Fibroblast of skin of scalp (primary cell): ENCODE measurements at regions not wholly inside any gene's neighbourhood (a gene's known extent, or its start where the extent isn't known, plus 50 kb on each side); places are given as distances from the start of the nearest gene placed in this dataset.

Experiments used
- DNase-seq: peaks from one replicate; pipeline ENCODE4 v3.0.0-alpha.2; 2013

DNA sequence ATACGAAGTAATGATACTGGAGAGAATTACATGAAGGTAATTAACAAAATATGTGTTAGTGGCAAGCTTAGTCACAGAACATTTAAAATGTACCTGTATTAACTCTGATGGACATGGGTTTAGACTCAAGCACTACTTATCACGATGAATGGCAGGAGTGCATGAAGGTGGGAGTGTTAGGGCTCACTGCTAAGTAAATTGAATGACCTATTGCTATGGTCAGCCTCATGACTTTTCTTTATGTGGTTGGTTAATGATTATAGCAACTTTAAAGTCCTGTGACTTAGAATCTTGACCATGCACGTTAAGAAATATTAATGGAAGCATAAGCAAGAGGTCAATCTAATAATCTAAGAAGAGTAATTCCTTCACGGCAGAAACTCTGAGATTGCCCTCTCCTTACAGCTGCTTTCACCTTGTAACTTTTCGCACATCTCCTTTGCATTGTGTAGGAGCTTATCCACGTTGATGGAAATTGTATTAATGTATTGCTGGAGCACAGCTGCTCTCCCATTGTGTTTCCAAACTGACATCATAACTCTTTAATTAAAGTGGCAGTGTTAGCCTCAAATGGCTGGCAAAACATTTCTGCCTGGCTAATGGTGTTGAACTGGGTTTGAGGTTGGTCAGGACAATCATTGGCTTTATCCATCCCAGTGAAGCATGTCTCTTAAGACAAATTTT, 114.5 kb downstream of the RXFP2 start:
- DNase-seq: no peak

DNA sequence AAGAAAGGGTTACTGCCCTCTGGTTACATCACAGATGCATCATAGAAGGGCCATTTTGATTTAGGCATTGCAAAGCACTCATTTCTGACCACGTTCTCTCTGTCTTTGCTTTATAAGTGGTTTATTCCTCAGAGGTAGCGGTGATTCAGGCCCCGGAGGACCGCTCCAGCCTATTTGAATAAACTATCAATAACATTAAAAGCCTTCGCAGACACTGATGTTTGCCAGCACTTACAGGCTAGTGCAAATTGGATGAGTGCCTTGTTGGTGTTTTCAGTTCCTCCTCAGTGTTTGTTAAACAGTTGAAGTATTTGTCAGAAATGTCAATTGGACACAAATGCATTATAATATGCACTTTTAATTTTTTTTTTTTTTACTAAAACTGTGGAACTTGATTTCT, 120.2 kb downstream of the RXFP2 start:
- DNase-seq: no peak

DNA sequence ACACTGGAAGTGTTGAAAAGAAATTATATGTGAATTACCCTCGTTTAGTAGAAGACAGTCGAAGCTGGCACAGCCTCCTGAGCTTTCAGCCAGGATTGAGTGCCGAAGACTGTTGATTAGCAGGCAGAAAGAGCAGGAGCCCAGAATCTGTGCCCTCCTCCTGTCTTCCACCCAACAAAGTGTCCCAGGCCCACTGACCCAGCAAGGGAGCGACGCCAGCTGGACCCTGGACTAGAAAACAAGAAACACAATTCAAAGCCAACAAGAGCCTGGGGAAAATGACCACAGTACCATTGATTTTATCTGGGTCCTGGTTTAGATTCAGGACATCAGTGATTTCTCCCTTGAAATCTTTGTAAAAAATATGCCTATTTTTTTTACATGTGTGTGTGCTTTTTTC, 120.7 kb downstream of the RXFP2 start:
- no peak for DNase-seq

DNA sequence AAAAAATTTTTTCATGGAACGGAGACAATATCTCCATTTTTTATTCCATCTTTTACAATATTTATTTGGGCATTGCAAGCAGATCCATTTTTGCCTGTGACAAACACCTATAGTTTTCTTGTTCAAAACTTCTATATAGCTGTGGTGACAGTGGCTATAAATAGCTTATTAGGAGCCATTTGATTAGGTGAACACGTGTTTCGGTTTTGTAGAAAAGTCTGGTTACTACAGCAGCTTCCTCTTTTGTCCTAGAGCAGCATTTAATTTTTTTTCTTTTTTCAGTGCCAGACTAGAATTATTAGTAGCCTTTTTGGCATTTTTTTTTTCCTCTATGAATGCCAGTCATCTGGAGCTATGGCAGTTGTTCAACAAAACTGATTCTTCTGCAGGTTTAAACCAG, 123.5 kb downstream of the RXFP2 start:
- no peak for DNase-seq

DNA sequence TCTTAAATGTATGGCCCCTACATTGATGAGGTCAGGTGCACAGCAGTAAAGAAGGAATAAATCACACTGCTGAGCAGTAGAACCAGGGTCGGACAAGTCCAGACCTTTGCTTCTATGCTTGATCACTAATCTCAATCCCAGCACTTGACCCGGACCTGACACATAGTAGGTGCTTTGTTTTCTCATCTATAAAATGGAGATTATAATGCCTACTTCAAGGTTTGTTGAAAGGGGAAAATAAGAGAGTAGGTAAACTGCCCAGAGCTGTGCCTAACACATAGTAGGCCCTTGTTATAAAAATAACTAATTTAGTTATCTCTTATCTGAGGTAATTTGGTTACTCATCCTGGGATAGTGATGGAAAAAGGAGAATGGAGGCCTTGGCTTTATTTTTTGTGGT, 125.0 kb downstream of the RXFP2 start:
- DNase-seq: no peak

DNA sequence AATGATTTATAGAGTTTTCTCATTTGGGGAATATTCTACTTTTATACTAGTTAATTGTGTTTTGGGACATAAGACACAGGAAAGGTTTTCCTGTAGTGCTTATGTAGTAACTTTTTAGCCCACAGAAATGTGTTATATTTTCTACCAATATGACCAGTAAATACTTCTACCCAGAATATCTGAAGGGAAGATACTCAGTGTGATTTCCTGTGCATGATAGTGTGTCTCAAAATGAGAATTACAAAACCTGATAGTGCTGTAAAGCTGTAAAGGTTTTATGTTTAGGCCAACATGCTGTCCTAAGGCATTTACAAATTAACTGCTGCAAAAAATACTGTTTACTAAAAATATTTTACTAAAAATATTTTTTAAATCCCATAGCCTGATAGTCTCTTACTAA, 126.8 kb downstream of the RXFP2 start:
- no peak for DNase-seq

DNA sequence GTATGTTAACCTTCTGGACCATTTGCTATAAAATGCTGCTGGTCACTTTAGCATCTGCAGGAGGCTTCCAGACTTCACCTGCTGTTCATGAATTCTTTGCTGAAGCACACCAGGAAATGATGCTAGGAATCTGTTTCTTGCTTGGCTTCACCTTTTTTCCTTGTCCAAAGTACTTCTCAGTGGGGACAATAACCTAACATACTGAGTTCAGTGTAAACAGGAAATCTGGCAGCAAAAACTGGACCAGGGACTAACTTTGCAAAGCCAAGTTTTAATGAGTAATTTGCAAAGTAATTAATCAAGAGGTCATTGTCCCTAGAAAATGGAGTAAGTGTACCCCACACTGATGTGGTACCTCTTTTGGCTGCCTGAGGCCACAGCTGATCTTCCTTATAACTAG, 128.4 kb downstream of the RXFP2 start:
- DNase-seq: no peak

DNA sequence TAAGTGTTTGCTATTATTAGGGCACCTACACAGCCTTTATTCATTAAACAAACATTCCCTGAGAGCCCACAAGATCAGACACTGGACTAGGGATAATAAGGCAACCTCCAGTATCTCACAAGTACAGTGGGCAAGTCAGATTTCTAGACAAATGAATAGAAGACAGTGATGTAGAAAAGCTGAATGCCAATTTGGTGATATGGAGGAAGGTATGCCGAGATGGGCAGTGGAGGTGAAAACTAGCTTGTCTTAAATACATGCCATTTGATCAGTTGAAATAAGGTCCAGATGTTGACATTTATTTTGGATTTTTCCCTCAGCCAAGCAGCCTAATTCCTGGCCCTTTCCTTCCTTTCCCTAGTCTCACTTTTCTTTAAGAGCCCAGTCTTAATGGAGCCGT, 130.3 kb downstream of the RXFP2 start:
- DNase-seq: no peak

DNA sequence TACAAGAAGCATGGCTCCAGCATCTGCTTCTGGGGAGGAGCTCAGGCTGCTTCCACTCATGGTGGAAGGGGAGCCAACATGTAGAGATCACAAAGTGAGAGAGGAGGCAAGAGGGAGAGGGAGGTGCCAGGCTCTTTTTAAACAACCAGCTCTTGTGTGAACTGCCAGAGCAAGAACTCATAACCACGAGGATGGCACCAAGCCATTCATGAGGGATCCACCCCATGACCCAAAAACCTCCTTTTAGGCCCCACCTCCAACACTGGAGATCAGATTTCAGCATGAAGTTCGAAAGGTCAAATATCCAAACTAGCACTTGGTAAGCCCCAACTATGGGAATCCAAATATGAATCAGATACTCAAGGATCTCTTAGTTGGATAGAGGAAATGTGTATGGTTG, 131.2 kb downstream of the RXFP2 start:
- peak; percentile 21 for DNase-seq

DNA sequence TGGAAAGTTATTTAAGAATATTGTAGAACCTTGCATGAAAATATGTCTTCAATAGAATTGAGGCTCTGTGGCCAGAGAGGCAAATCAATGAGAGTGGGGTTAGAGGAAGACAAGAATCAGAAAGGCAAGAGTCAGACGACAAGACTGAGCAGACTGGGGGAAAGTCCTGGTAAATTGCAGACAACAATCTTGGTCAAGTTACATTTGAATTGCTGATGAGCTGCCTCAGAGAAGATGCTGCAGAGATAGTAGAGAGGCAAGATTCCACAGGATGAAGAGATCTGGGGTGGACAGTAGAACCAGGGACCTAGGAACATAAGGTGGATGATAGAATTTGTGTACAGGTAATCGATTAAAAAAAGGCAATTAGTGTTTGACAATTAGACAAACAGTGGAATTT, 133.8 kb downstream of the RXFP2 start:
- no peak for DNase-seq

DNA sequence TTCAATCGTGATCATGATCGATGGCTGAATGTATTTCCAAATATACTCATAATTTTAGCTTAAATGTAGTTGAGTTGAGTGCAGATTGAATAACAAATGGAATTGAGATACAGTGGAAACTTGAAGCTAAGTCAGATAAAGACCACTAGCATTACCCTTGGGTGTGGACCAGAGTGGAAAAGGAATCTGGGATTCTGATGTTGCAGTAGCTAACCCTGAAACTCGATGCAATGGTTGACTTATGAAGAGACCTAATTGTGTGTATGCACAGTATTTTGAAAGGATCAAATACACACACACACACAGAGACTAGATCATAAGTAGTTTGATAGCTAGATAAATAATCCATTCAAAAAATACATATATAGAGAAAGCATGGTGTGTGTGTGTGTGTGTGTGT, 135.8 kb downstream of the RXFP2 start:
- peak; percentile 4 for DNase-seq

DNA sequence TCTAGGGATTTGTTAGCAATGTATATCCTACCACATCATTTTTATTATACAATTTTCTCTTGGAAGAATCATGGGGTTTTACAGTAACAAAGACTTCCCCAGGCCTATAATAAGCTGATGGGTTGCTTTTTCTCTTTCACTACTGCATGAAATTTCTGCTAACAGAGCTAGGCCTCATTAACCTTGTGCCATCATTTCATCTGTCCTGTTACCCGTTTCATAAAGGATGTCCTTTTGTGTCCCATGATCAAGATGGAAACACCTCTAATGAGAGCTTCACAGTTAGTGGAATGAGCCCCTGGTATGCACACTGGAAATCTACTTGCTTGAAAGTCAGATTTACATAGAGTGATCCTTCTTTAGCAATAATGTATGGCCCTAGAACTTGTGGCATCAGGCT, 138.7 kb downstream of the RXFP2 start:
- DNase-seq: no peak

DNA sequence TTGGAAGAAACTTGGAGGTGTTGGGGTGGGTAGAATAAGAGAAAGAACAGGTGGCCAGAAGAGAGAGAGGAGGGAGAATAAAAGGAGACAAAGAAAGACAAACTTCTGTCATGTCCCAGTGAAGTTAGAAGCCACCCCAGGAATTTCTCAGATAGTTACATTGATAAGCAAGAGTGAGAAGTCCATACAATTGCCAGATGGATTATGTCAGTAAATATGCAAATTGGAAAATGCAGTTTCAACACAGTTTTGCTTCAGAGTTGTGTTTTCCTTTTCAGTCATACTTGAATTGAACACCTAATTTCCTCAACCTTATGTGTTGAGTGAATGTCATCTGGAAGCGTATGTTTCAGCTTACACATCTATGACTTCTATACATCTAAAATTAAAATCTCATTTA, 139.2 kb downstream of the RXFP2 start:
- no peak for DNase-seq

DNA sequence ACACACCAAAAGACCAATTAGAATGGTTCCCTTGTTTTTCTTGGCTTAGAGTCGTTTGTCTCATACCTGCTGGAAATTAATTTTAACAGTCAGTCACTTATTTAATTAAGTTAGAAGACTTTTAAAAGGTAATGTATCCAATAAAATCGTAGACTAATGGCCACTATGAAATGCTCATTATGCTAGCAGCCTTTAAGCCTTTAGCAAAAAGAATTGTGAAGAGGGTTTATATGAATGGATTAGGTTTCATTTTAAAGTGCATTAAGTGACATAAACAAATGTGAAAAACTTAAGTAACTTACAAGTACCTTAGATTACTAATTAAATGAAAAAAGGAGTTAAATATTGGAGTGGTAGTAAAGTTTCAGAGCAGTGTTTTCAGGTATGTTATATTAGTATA, 139.6 kb downstream of the RXFP2 start:
- DNase-seq: no peak

DNA sequence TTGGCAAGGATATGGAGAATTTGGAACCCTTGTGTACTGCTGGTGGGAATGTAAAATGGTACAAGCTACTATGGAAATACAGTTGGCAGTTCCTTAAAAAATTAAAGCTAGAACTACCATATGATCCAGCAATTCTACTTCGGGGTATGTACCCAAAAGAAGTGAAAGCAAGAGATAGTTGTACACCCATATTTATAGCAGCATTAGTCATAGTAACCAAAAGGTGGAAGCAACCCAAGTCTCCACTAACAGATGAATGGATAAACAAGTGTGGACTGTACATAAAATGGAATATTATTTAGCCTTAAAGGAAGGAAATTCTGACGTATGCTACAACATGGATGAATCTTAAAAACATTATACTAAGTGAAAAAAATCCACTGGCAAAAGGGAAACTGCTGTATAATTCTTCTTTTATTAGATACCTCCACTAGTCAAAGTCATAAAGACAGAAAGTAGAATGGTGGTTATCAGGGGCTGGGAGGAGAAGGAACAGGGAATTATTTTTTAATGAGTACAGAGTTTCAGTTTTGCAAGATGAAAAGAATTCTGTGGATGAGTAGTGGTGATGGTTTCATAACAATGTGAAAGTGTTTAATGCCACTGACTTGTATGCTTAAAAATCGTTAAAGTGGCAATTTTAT, 141.6 kb downstream of the RXFP2 start:
- no peak for DNase-seq

DNA sequence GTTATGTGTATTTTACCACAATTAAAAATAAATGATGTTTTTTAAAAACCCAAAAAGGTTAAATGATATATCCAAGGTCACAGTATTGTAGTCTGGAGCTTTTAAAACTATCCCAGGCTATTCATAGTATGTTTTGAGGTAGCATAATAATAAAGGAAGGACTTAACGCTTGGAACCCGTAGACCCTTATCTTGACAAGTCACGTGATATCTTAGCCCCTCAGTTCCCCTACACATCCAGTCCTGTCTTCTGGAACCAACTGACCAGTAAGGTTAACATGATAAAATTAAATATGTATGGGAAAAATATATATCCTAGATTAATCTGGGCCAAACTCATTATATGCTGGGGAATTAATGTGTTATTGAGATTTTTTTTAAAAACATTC, 142.2 kb downstream of the RXFP2 start:
- no peak for DNase-seq

DNA sequence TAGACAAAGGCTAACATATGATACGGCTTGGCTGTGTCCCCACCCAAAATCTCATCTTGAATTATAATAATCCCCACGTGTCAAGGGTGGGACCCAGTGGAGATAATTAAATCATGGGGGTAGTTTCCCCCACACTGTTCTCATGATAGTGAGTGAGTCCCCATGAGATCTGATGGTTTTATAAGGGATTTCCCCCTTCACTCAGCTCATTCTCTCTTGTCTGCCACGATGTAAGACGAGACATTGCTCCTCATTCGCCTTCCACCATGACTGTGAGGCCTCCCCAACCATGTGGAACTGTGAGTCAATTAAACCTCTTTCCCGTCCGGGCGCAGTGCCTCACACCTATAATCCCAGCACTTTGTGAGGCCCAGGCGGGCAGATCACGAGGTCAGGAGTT, 143.5 kb downstream of the RXFP2 start:
- DNase-seq: no peak

DNA sequence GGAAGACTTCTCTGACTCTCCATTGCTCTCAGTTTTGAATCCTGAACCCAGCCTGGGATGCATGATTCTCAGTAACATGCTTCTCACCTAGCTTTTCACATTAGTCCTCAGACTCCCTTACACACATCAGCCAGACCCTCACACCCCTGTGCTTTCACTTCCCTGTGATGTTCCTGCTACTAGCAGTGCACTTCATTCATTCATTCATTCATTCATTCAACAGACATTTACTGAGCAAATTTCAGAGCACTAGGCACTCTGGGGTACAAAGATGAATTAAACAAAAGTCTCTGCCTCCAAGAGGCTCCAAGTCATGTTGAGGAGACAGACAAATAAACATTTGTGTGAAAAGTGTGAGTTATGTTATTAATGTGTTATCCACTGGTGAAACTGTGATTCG, 145.2 kb downstream of the RXFP2 start:
- DNase-seq: no peak

DNA sequence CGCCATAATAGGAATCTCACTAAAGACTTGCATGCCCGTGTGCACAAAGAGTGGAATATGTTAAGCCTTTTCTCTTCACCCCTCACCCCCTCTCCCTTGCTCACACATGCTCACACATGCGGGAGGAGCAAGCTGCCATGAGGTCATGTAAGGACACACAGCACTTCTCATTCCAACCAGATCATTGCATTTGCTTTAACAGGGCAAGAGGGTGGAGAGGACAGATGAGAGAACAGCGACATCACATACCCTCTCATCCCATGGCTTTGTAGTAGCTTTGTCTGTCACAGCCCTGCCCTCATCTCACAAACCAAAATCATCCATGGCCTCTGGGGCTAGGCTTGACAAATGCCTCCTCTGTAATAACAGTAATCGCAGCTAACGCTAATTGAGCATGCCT, 145.6 kb upstream of the FRY start:
- DNase-seq: peak; percentile 49

DNA sequence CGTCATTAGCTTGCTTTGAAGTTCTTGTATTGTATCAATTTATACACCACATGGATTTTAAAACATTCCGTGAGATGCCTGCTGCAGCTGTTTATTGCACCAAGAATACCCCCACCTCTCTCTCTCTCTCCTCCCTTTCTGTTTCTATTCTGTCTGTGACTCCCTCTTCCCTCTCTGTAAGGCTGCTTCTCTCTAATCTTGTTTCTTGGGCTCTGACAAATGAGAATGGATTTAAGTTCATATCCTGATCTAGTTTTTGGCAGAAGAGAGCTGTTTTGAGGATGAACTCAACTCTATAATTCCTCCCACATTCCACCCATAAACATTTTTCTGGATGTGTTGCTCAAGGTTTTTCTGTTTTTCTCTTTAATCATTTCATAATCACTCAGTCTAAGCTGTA, 144.3 kb upstream of the FRY start:
- DNase-seq: peak; percentile 62

DNA sequence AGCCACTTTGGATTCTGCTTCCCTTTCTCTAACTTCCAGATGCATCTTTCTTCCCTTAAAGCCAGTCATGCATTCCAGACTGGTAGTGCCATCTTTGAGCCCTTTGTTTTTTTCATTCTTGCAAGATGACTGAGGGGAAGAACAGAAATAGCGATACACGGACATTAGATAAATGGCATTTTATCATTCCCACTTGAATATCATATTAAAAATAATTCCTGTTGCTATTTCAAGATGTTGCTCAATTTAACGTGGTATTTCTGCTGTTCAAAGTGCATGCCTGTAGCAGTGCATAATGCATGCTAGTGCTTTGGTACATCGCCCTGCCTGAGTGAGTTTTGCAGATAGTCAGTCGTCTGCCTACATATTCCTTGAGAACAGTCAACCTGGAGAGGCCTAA, 140.6 kb upstream of the FRY start:
- DNase-seq: peak; percentile 39

DNA sequence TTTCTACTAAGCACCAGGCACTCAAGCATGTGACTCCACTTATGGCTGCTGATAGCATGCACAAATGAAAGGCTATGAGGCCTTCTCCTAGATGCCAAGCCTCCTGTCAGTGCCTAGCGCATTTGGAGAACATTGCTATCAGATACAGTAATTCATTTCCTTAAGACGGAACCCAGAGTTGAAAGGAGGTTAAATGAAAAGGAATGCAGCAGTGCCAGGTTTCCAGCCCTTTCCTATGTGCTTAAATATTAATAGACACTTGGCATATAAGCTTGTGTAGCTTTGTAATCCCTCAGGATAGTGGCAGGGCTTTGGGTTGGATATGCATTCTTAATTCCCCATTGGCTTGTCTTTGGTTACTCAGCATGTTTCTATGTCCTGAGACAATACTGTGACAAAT, 140.1 kb upstream of the FRY start:
- no peak for DNase-seq

DNA sequence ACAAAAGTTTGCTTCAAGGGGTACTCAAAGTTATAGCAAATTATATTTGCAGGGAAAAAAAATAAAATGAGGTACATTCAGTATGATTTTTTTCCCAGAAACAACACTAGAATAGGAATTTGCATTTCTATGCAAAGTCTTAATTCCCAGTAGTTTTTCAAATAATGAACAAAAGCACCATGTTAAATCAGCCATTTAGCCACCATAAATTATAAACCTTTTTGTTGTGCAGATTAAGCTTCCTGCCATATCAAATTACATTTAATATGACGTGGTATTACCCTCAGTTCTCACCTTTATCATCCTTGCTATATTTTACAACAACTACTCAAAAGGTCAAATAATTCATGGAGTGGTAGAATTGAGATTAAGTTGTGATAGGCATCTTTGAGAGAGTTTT, 136.6 kb upstream of the FRY start:
- no peak for DNase-seq

DNA sequence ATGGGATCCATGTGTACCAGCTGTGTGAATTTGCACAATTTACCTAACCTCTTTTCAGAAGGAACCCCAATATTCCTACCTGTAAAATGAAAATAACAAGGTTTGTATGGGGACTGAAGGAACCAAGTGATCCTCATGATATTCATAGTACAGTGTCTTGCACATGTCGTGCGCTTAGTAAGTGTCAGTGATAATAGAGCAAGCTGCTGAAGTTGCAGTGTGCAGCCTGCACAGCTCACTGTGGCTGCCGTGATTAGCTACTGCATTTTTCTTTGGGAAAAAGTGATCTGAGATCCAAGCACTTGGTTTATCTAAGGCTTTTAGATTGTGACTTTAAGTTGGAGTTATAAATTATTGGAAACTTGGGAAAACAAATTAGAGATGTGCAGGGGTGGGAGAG, 135.9 kb upstream of the FRY start:
- no peak for DNase-seq

DNA sequence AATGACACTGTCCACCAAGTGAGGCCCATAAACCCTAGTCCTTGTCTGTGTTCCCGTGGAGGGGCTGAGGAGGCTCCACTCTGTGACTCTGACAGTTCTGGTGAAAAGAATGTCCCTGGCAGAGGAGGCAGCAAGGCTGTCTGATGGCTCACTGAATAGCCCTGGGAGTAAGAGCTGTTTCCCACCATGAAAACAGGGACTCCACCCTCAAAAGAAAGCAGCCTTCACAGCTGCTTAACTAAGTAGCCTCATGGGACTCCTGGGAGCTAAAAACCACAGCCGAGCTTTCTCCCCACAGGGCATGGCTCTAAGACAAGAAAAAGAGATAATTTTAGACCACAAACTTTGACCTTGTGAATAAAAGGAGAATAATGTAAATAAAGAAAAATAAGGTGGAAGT, 135.1 kb upstream of the FRY start:
- DNase-seq: peak; percentile 93
